Natural killer cell (primary cell): ENCODE measurements at regions not wholly inside any gene's neighbourhood (a gene's known extent, or its start where the extent isn't known, plus 50 kb on each side); places are given as distances from the start of the nearest gene placed in this dataset.

Experiments used
- ATAC-seq, 3 donors: fragments of 150-1000 bp in 2 of 3; fragments of 200-7000 bp in 1 of 3; cut with Tn5 transposase; 1 replicate in 1 of 3; 2 replicates in 2 of 3; pipeline ENCODE4 v1.10.0; 2021; ENCODE audit warnings: mild to moderate bottlenecking in 2 of 3, moderate library complexity in 2 of 3
- DNase-seq, 2 donors: peaks; one replicate each; pipeline versions ENCODE4 v3.0.0 to v3.0.0-alpha.2; 2013 to 2021; ENCODE audit warnings: mixed read lengths in 1 of 2
- H3K27ac ChIP-seq: one replicate; pipeline ENCODE4 v1.5.1; 2013; ENCODE audit warnings: mild to moderate bottlenecking, low read length
- H3K27me3 ChIP-seq: one replicate; pipeline ENCODE4 v1.6.1; 2013; ENCODE audit warnings: low read length; ENCODE audit not compliant: control insufficient read depth, insufficient read depth
- H3K36me3 ChIP-seq: one replicate; pipeline ENCODE4 v1.6.1; 2013; ENCODE audit warnings: low read length; ENCODE audit not compliant: control insufficient read depth, insufficient read depth
- H3K4me1 ChIP-seq: one replicate; pipeline ENCODE4 v1.6.1; 2013; ENCODE audit warnings: low read length; ENCODE audit not compliant: control insufficient read depth, insufficient read depth
- H3K4me3 ChIP-seq: one replicate; pipeline ENCODE4 v1.5.1; 2013; ENCODE audit warnings: low read length
- H3K9me3 ChIP-seq: one replicate; pipeline ENCODE4 v1.6.1; 2013; ENCODE audit warnings: low read length; ENCODE audit not compliant: control insufficient read depth, insufficient read depth
- H3K27ac Mint-ChIP-seq, 2 donors: one replicate each; pipeline ENCODE4 v1.8.0; 2022; ENCODE audit warnings: mild to moderate bottlenecking in 2 of 2, mixed read lengths in 2 of 2, moderate library complexity in 1 of 2
- H3K27me3 Mint-ChIP-seq, 2 donors: one replicate each; pipeline ENCODE4 v1.8.0; 2022; ENCODE audit warnings: low read depth in 2 of 2, mixed read lengths in 2 of 2
- H3K36me3 Mint-ChIP-seq: one replicate; pipeline ENCODE4 v1.8.0; 2022; ENCODE audit warnings: mixed read lengths
- H3K4me1 Mint-ChIP-seq, 2 donors: one replicate each; pipeline ENCODE4 v1.8.0; 2022; ENCODE audit warnings: mixed read lengths in 2 of 2
- H3K4me3 Mint-ChIP-seq: one replicate; pipeline ENCODE4 v1.8.0; 2022; ENCODE audit warnings: mild to moderate bottlenecking, moderate library complexity, mixed read lengths
- H3K9me3 Mint-ChIP-seq, 2 donors: one replicate each; pipeline ENCODE4 v1.8.0; 2022; ENCODE audit warnings: mixed read lengths in 2 of 2
- WGBS: methylation state at CpG from one replicate; pipeline ENCODE4 v1.1.7; 2013; ENCODE audit warnings: missing lambda C conversion rate; ENCODE audit not compliant: insufficient coverage; 5-methylcytosine and 5-hydroxymethylcytosine counted together
- intact Hi-C: fragments of 100-400 bp; cut with micrococcal nuclease; formaldehyde crosslinking; loops from one replicate; pipeline ENCODE4 v1.14.2; 2022
- TF ChIP-seq, protein P1 (sequence below): fragments of 200-600 bp; IDR thresholded peaks from one replicate; pipeline ENCODE4 v1.8.0; 2022; ENCODE audit warnings: antibody characterized with exemption

- Histone ChIP-seq H3K4me1 (peaks cover 6% of the 10 kb centered on the region), H3K36me3 (peaks cover 3% of the 10 kb centered on the region), H3K27me3 (no peaks in the 10 kb centered on the region), H3K4me3 (no peak overlapping the region), H3K27ac (no peak overlapping the region), H3K9me3 (no peaks in the 10 kb centered on the region)
- no peaks in the 10 kb centered on the region for H3K27me3 Mint-ChIP-seq
- TF ChIP-seq, protein P1, sequence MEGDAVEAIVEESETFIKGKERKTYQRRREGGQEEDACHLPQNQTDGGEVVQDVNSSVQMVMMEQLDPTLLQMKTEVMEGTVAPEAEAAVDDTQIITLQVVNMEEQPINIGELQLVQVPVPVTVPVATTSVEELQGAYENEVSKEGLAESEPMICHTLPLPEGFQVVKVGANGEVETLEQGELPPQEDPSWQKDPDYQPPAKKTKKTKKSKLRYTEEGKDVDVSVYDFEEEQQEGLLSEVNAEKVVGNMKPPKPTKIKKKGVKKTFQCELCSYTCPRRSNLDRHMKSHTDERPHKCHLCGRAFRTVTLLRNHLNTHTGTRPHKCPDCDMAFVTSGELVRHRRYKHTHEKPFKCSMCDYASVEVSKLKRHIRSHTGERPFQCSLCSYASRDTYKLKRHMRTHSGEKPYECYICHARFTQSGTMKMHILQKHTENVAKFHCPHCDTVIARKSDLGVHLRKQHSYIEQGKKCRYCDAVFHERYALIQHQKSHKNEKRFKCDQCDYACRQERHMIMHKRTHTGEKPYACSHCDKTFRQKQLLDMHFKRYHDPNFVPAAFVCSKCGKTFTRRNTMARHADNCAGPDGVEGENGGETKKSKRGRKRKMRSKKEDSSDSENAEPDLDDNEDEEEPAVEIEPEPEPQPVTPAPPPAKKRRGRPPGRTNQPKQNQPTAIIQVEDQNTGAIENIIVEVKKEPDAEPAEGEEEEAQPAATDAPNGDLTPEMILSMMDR: no peak
- H3K9me3 Mint-ChIP-seq: no peaks in the 10 kb centered on the region
- peak overlapping the region; percentile 85 to 87 for H3K27ac Mint-ChIP-seq
- intact Hi-C loops: no loop called here
- 90% methylated on average over 7 of the region's 8 CpGs for WGBS
- H3K4me3 Mint-ChIP-seq: no peak overlapping the region
- H3K36me3 Mint-ChIP-seq: no peaks in the 10 kb centered on the region
- peaks cover 29 to 38% of the 10 kb centered on the region in 2 donors for H3K4me1 Mint-ChIP-seq
- ATAC-seq: no peak
- no peak for DNase-seq
These were observed 69.5 kb downstream of the FAM217A start for GRCh38 chr6:4009486-4009885.

DNA sequence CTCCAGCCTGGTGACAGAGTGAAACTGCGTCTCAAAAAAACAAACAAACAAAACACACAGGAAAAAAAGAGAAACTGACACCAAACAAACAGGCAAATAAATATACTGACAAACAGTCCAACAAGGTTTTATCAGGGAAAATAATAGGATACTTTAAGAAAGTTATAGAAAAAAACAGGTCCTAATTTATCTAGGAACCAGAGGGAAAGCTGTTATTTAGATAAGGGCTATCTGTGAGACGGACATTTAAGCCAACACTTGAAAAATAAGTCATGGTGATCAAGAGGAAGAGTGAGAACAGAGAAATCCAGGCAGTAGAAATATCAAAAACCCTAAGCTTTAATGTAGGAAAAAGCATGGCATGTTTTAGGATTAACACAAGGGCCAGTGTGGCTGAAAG, 68.9 kb downstream of the FAM217A start:
- Mint-ChIP-seq H3K4me3 (peak overlapping the region; percentile 0), H3K27me3 (no peaks in the 10 kb centered on the region), H3K4me1 (peaks cover 33 to 42% of the 10 kb centered on the region in 2 donors), H3K27ac (peak overlapping the region; percentile 85 to 87), H3K9me3 (no peaks in the 10 kb centered on the region), H3K36me3 (no peaks in the 10 kb centered on the region)
- Histone ChIP-seq H3K27ac (no peak overlapping the region), H3K4me3 (no peak overlapping the region), H3K27me3 (no peaks in the 10 kb centered on the region), H3K9me3 (no peaks in the 10 kb centered on the region), H3K36me3 (peaks cover 5% of the 10 kb centered on the region), H3K4me1 (peaks cover 6% of the 10 kb centered on the region)
- ATAC-seq (no peak), DNase-seq (no peak)
- TF ChIP-seq, protein P1: no peak
- WGBS: 88% methylated on average over 1 of the region's 2 CpGs
- intact Hi-C loops: loop anchor here (10.0 kb wide), 1 partner anchor 765 kb away; the partner anchor contains the start of gene CDYL

GRCh38 chr6:4010689-4011090, 68.2 kb downstream of the FAM217A start:
- intact Hi-C loops: loop anchor here (10.0 kb wide), 1 partner anchor 764 kb away; the partner anchor contains the start of gene CDYL
- H3K9me3 Mint-ChIP-seq: no peaks in the 10 kb centered on the region
- peak overlapping the region; percentile 58 for H3K4me3 Mint-ChIP-seq
- WGBS: 36% methylated on average over 3 of the region's 3 CpGs
- no peaks in the 10 kb centered on the region for H3K27me3 ChIP-seq
- H3K27ac ChIP-seq: peak overlapping the region; percentile 24
- TF ChIP-seq, protein P1: no peak
- ATAC-seq (peak; percentile 56 to 70 (median 64)), DNase-seq (peak in 1 of 2 donors; percentile 48)
- no peaks in the 10 kb centered on the region for H3K36me3 Mint-ChIP-seq
- H3K36me3 ChIP-seq: peaks cover 5% of the 10 kb centered on the region
- H3K4me3 ChIP-seq: no peak overlapping the region
- no peaks in the 10 kb centered on the region for H3K9me3 ChIP-seq
- H3K27me3 Mint-ChIP-seq: no peaks in the 10 kb centered on the region
- H3K27ac Mint-ChIP-seq: peak overlapping the region; percentile 85 to 87
- H3K4me1 ChIP-seq: peaks cover 6% of the 10 kb centered on the region
- peaks cover 38 to 46% of the 10 kb centered on the region in 2 donors for H3K4me1 Mint-ChIP-seq

- no peaks in the 10 kb centered on the region for H3K9me3 ChIP-seq
- no peak overlapping the region for H3K27ac ChIP-seq
- ATAC-seq (no peak), DNase-seq (no peak)
- Mint-ChIP-seq H3K4me3 (no peak overlapping the region), H3K27ac (no peak overlapping the region), H3K9me3 (no peaks in the 10 kb centered on the region), H3K4me1 (peaks cover 52 to 63% of the 10 kb centered on the region in 2 donors), H3K27me3 (no peaks in the 10 kb centered on the region), H3K36me3 (no peaks in the 10 kb centered on the region)
- H3K4me3 ChIP-seq: no peak overlapping the region
- H3K27me3 ChIP-seq: no peaks in the 10 kb centered on the region
- H3K36me3 ChIP-seq: peaks cover 5% of the 10 kb centered on the region
- no CpG with 5 or more reads among the region's 2 CpGs for WGBS
- intact Hi-C loops: loop anchor here (10.0 kb wide), 1 partner anchor 762 kb away; the partner anchor contains the start of gene CDYL
- peaks cover 8% of the 10 kb centered on the region for H3K4me1 ChIP-seq
- TF ChIP-seq, protein P1: no peak
These were observed 66.1 kb downstream of the FAM217A start for GRCh38 chr6:4012826-4013225.
